ENCODE measurements at regions not wholly inside any gene's neighbourhood (a gene's known extent, or its start where the extent isn't known, plus 50 kb on each side); places are given as distances from the start of the nearest gene placed in this dataset.

GRCh38 chr20:1838556-1839279, 56.5 kb upstream of the SIRPA start:
- no peak for DNase-seq (ENCODE audit: low spot score in 2 of 2, unreplicated experiment in 2 of 2)
- Mint-ChIP-seq H3K4me3 (no peak overlapping the region), H3K4me1 (peaks cover 5% of the 10 kb centered on the region), H3K36me3 (no peaks in the 10 kb centered on the region), H3K9me3 (no peaks in the 10 kb centered on the region), H3K27ac (no peak overlapping the region), H3K27me3 (ENCODE audit: low read depth) (peaks cover 3% of the 10 kb centered on the region)
- TF ChIP-seq CTCF (IDR thresholded peaks at IDR 0.05; ENCODE audit: unreplicated experiment): no peak

- Mint-ChIP-seq H3K27ac (no peak overlapping the region), H3K4me3 (no peak overlapping the region), H3K36me3 (no peaks in the 10 kb centered on the region), H3K9me3 (no peaks in the 10 kb centered on the region), H3K27me3 (ENCODE audit: low read depth) (peaks cover 3% of the 10 kb centered on the region), H3K4me1 (peaks cover 5% of the 10 kb centered on the region)
- no peak for TF ChIP-seq CTCF (IDR thresholded peaks at IDR 0.05; ENCODE audit: unreplicated experiment)
- no peak for DNase-seq (ENCODE audit: low spot score in 2 of 2, unreplicated experiment in 2 of 2)
These were observed 59.8 kb upstream of the SIRPA start for GRCh38 chr20:1835186-1836035.

- Mint-ChIP-seq H3K4me3 (no peak overlapping the region), H3K27ac (no peak overlapping the region)
These were observed 61.2 kb upstream of the SIRPA start for GRCh38 chr20:1833728-1834726.

GRCh38 chr20:1833216-1833615, 62.0 kb upstream of the SIRPA start:
- Mint-ChIP-seq H3K27ac (no peak overlapping the region), H3K36me3 (no peaks in the 10 kb centered on the region), H3K4me3 (no peak overlapping the region), H3K4me1 (peaks cover 3% of the 10 kb centered on the region), H3K9me3 (no peaks in the 10 kb centered on the region), H3K27me3 (ENCODE audit: low read depth) (peaks cover 3% of the 10 kb centered on the region)
- no peak for TF ChIP-seq CTCF (IDR thresholded peaks at IDR 0.05; ENCODE audit: unreplicated experiment)
- DNase-seq (ENCODE audit: low spot score in 2 of 2, unreplicated experiment in 2 of 2): no peak

More at GRCh38 chr20:1833728-1834726, 61.2 kb upstream of the SIRPA start:
- no peak for DNase-seq (ENCODE audit: low spot score in 2 of 2, unreplicated experiment in 2 of 2)
- no peaks in the 10 kb centered on the region for H3K9me3 Mint-ChIP-seq
- peaks cover 5% of the 10 kb centered on the region for H3K4me1 Mint-ChIP-seq
- no peak for TF ChIP-seq CTCF (IDR thresholded peaks at IDR 0.05; ENCODE audit: unreplicated experiment)
- H3K27me3 Mint-ChIP-seq (ENCODE audit: low read depth): peaks cover 3% of the 10 kb centered on the region
- no peaks in the 10 kb centered on the region for H3K36me3 Mint-ChIP-seq

GRCh38 chr20:1832634-1833033, 62.6 kb upstream of the SIRPA start:
- Mint-ChIP-seq H3K27ac (no peak overlapping the region), H3K36me3 (no peaks in the 10 kb centered on the region), H3K9me3 (no peaks in the 10 kb centered on the region), H3K4me3 (no peak overlapping the region), H3K4me1 (peaks cover 3% of the 10 kb centered on the region), H3K27me3 (ENCODE audit: low read depth) (peaks cover 3% of the 10 kb centered on the region)
- no peak for TF ChIP-seq CTCF (IDR thresholded peaks at IDR 0.05; ENCODE audit: unreplicated experiment)
- no peak for DNase-seq (ENCODE audit: low spot score in 2 of 2, unreplicated experiment in 2 of 2)

All from mesothelial cell of epicardium (in vitro differentiated cells).